PC-9 (cell line): ENCODE measurements at regions not wholly inside any gene's neighbourhood (a gene's known extent, or its start where the extent isn't known, plus 50 kb on each side); places are given as distances from the start of the nearest gene placed in this dataset.

Experiments used
- EZH2 ChIP-seq: fragments of 200-600 bp; sonication (generic); IDR thresholded peaks from 2 replicates; pipeline ENCODE4 v1.8.0; 2017; ENCODE audit warnings: antibody characterized with exemption, low read depth
- TF ChIP-seq, protein P1 (sequence below): fragments of 200-600 bp; sonication (generic); conservative IDR thresholded peaks from 2 replicates; pipeline ENCODE4 v1.6.1; 2017; ENCODE audit warnings: mixed run types, antibody characterized with exemption, mild to moderate bottlenecking, moderate library complexity

DNA sequence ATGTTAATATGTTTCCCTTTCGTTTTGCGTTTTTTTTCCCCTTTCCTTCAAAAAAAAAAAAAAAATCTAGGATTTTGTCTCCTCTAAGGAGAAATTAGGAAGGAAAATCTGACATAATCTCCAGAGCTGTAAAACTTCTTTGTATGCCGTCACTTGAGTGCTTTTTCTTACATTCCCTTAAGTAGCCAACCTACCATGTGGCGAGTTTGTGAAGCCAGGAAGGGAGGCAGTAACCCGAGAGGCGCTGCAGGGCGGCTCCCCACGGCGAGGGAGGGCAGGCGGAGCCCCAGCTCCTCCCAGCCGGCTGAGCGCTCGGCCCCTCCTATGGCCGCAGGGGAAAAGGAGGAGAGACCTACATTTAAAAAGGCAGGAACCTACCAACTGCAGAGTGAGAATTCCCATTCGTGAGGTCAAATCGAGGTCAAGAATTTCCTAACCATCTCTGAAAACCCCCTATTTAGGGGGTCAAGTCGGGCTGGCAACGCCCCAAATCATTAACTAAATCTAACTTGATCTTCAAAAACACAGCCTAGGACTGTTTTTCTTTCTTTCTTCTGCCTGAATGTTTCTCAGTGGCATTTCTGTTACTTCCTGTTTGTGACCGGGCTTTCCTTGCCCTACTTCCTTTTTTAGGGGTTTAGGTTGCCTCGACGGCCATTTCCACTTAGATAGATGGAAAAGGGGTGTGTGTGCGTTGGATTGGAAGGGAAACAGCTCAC is 345.1 kb upstream of the KLF3 start:
- no peak for TF ChIP-seq EZH2
- TF ChIP-seq, protein P1, sequence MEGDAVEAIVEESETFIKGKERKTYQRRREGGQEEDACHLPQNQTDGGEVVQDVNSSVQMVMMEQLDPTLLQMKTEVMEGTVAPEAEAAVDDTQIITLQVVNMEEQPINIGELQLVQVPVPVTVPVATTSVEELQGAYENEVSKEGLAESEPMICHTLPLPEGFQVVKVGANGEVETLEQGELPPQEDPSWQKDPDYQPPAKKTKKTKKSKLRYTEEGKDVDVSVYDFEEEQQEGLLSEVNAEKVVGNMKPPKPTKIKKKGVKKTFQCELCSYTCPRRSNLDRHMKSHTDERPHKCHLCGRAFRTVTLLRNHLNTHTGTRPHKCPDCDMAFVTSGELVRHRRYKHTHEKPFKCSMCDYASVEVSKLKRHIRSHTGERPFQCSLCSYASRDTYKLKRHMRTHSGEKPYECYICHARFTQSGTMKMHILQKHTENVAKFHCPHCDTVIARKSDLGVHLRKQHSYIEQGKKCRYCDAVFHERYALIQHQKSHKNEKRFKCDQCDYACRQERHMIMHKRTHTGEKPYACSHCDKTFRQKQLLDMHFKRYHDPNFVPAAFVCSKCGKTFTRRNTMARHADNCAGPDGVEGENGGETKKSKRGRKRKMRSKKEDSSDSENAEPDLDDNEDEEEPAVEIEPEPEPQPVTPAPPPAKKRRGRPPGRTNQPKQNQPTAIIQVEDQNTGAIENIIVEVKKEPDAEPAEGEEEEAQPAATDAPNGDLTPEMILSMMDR: no peak
